CD4-positive, alpha-beta T cell (primary cell): ENCODE measurements at regions not wholly inside any gene's neighbourhood (a gene's known extent, or its start where the extent isn't known, plus 50 kb on each side); places are given as distances from the start of the nearest gene placed in this dataset.

ENCODE experiments used
- ATAC-seq: fragments of 200-7000 bp; cut with Tn5 transposase; one replicate; pipeline ENCODE4 v1.10.0; 2022; ENCODE audit warnings: mild to moderate bottlenecking; ENCODE audit not compliant: poor library complexity
- CTCF ChIA-PET: fragments of 350-600 bp; sonication (Branson Sonifier 250); formaldehyde crosslinking; loops from one replicate; lab custom pipeline; 2021; ENCODE audit warnings: antibody characterized with exemption, inconsistent platforms; lab: Charles Lee
- POLR2A ChIA-PET: fragments of 350-600 bp; sonication (Branson Sonifier 250); formaldehyde crosslinking; loops from one replicate; lab custom pipeline; 2021; ENCODE audit warnings: antibody characterized with exemption, inconsistent platforms; lab: Charles Lee
- DNase-seq, 14 experiments: peaks; one replicate each; pipeline ENCODE4 v3.0.0-alpha.2; 2013 to 2020; ENCODE audit warnings: mixed read lengths in 2 of 14
- H3K27ac ChIP-seq, 2 donors: one replicate each; pipeline versions ENCODE4 v1.5.1 to v1.7.0; 2013; ENCODE audit warnings: low read length in 2 of 2, low read depth in 1 of 2, mild to moderate bottlenecking in 1 of 2
- H3K27me3 ChIP-seq, 2 experiments: 1 replicate in 1 of 2; 2 replicates in 1 of 2; pipeline versions ENCODE4 v1.6.1 to v1.7.0; 2013; ENCODE audit warnings: low read length in 2 of 2, control low read depth in 1 of 2, mild to moderate bottlenecking in 1 of 2, moderate library complexity in 1 of 2; ENCODE audit not compliant: insufficient read depth in 2 of 2, control insufficient read depth in 1 of 2
- H3K36me3 ChIP-seq: one replicate; pipeline ENCODE4 v1.6.1; 2013; ENCODE audit warnings: low read length, control low read depth; ENCODE audit not compliant: insufficient read depth
- H3K4me1 ChIP-seq: one replicate; pipeline ENCODE4 v1.6.1; 2013; ENCODE audit warnings: low read length, control low read depth; ENCODE audit not compliant: insufficient read depth
- H3K4me3 ChIP-seq: one replicate; pipeline ENCODE4 v1.5.1; 2013; ENCODE audit warnings: mild to moderate bottlenecking, low read length, moderate library complexity
- H3K9me3 ChIP-seq, 2 experiments: 1 replicate in 1 of 2; 2 replicates in 1 of 2; pipeline versions ENCODE4 v1.6.1 to v1.7.0; 2013; ENCODE audit warnings: low read length in 2 of 2, mild to moderate bottlenecking in 2 of 2, control low read depth in 1 of 2, moderate library complexity in 1 of 2; ENCODE audit not compliant: control insufficient read depth in 1 of 2, insufficient read depth in 1 of 2
- H3K27ac Mint-ChIP-seq: one replicate; pipeline ENCODE4 v1.8.0; 2020; ENCODE audit warnings: mixed read lengths
- H3K27me3 Mint-ChIP-seq: one replicate; pipeline ENCODE4 v1.8.0; 2021; ENCODE audit warnings: mixed read lengths
- H3K36me3 Mint-ChIP-seq: one replicate; pipeline ENCODE4 v1.8.0; 2021; ENCODE audit warnings: low read depth, mixed read lengths
- H3K4me1 Mint-ChIP-seq: one replicate; pipeline ENCODE4 v1.8.0; 2021; ENCODE audit warnings: low read depth, mixed read lengths
- H3K4me3 Mint-ChIP-seq: one replicate; pipeline ENCODE4 v1.8.0; 2020; ENCODE audit warnings: mild to moderate bottlenecking, mixed read lengths
- H3K9me3 Mint-ChIP-seq: one replicate; pipeline ENCODE4 v1.8.0; 2020; ENCODE audit warnings: mixed read lengths
- intact Hi-C, 2 experiments: fragments of 100-400 bp; cut with DNase I in 1 of 2; cut with micrococcal nuclease in 1 of 2; formaldehyde crosslinking; loops; one replicate each; pipeline versions ENCODE4 v1.15.1 to v1.9.0; 2023 to 2025; cut with DNase I, micrococcal nuclease
- TF ChIP-seq, protein P1 (sequence below): fragments of 200-600 bp; IDR thresholded peaks from one replicate; pipeline ENCODE4 v1.8.0; 2022; ENCODE audit warnings: antibody characterized with exemption, mild to moderate bottlenecking

DNA sequence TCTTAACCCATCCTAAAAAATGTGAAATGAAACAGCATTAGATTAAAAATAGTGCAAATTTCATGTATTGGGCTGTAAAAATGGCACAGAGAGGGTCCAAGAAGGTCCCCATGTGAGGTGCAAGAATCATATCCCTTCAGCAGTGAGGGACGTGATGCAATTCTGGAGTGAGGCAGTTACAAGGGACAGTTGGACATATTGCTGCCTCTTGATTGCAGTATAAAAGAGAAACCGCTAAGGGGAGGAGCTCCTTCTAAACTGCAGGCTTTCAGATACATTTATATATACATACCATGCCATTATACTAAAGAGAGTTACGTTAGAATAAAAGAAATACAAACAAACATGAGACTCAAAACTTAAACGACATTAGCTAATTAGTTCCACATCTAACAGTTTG is 304.2 kb upstream of the CTNNB1 start:
- no peak overlapping the region for H3K27ac ChIP-seq
- ChIA-PET CTCF (no interaction called here), POLR2A (no interaction called here)
- H3K4me3 Mint-ChIP-seq = no peak overlapping the region
- no peak overlapping the region for H3K27ac Mint-ChIP-seq
- H3K4me3 ChIP-seq = no peak overlapping the region
- no peaks in the 10 kb centered on the region for H3K9me3 Mint-ChIP-seq
- TF ChIP-seq, protein P1, sequence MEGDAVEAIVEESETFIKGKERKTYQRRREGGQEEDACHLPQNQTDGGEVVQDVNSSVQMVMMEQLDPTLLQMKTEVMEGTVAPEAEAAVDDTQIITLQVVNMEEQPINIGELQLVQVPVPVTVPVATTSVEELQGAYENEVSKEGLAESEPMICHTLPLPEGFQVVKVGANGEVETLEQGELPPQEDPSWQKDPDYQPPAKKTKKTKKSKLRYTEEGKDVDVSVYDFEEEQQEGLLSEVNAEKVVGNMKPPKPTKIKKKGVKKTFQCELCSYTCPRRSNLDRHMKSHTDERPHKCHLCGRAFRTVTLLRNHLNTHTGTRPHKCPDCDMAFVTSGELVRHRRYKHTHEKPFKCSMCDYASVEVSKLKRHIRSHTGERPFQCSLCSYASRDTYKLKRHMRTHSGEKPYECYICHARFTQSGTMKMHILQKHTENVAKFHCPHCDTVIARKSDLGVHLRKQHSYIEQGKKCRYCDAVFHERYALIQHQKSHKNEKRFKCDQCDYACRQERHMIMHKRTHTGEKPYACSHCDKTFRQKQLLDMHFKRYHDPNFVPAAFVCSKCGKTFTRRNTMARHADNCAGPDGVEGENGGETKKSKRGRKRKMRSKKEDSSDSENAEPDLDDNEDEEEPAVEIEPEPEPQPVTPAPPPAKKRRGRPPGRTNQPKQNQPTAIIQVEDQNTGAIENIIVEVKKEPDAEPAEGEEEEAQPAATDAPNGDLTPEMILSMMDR = no peak
- intact Hi-C loops = no loop called here
- no peaks in the 10 kb centered on the region for H3K4me1 Mint-ChIP-seq
- no peaks in the 10 kb centered on the region for H3K27me3 ChIP-seq
- peaks cover 0 to 5% of the 10 kb centered on the region in 2 experiments for H3K9me3 ChIP-seq
- no peaks in the 10 kb centered on the region for H3K36me3 ChIP-seq
- no peaks in the 10 kb centered on the region for H3K36me3 Mint-ChIP-seq
- no peaks in the 10 kb centered on the region for H3K27me3 Mint-ChIP-seq
- no peaks in the 10 kb centered on the region for H3K4me1 ChIP-seq
- DNase-seq (no peak), ATAC-seq (no peak)

DNA sequence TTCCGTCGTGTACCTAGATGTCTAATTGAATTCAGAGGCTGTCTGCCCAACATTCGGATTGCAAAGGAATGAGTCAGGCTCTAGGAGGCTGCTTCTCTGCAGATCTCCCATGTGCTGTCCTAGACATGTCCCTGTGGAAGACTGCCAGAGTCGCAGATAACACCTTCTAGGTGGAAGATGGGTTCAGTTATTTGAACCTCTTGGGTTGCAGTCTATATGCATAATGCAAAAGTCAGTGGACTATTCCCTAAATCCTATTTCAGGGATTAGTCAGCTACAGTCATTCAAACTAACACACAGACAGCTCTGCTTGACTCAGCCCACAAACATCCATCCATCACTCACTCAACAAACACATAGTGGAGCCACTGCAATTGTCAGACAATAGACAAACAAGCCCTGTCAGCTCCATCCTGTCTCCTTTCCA is 300.0 kb upstream of the CTNNB1 start:
- H3K36me3 ChIP-seq = no peaks in the 10 kb centered on the region
- CTCF ChIA-PET = no interaction called here

DNA sequence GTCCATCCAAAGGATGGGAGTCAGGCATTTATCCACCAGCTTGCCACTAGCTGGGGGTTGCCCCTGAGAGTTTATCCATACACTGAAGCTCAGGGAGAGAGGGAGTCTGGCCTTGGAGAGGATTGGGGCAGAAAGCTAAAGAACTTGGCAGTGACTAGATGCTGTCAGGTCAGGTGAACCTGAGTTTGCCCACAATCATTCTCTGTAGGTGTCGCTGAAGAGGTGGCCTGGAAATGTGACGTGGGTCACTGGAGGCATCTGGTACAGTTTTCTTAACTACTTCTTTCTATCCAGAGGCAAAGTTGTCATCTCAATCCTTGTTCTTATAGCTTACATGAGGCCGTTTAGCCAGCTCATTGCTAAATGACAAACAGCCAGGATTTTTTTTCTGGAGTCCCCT is 298.0 kb upstream of the CTNNB1 start:
- peaks cover 0 to 5% of the 10 kb centered on the region in 2 experiments for H3K9me3 ChIP-seq
- Mint-ChIP-seq H3K4me1 (no peaks in the 10 kb centered on the region), H3K36me3 (no peaks in the 10 kb centered on the region), H3K27me3 (no peaks in the 10 kb centered on the region), H3K27ac (no peak overlapping the region), H3K9me3 (no peaks in the 10 kb centered on the region), H3K4me3 (no peak overlapping the region)
- H3K4me1 ChIP-seq = no peaks in the 10 kb centered on the region
- no peaks in the 10 kb centered on the region for H3K27me3 ChIP-seq
- H3K4me3 ChIP-seq = no peak overlapping the region
- DNase-seq = no peak
- intact Hi-C loops = no loop called here
- no peak overlapping the region for H3K27ac ChIP-seq
- H3K36me3 ChIP-seq = no peaks in the 10 kb centered on the region
- CTCF ChIA-PET = no interaction called here
- ATAC-seq = no peak
- TF ChIP-seq, protein P1 = no peak
- POLR2A ChIA-PET = no interaction called here

More for the DNA sequence above, 300.0 kb upstream of the CTNNB1 start:
- TF ChIP-seq, protein P1 = no peak
- no peaks in the 10 kb centered on the region for H3K27me3 ChIP-seq
- ATAC-seq = no peak
- intact Hi-C loops = no loop called here
- H3K27ac Mint-ChIP-seq = no peak overlapping the region
- H3K27me3 Mint-ChIP-seq = no peaks in the 10 kb centered on the region
- H3K4me3 Mint-ChIP-seq = no peak overlapping the region
- H3K27ac ChIP-seq = no peak overlapping the region
- H3K9me3 Mint-ChIP-seq = no peaks in the 10 kb centered on the region
- no peak for DNase-seq
- H3K4me1 ChIP-seq = no peaks in the 10 kb centered on the region
- no peaks in the 10 kb centered on the region for H3K36me3 Mint-ChIP-seq
- H3K4me3 ChIP-seq = no peak overlapping the region
- POLR2A ChIA-PET = no interaction called here
- H3K9me3 ChIP-seq = peaks cover 0 to 5% of the 10 kb centered on the region in 2 experiments
- no peaks in the 10 kb centered on the region for H3K4me1 Mint-ChIP-seq
